GM12875 (cell line): ENCODE measurements at regions not wholly inside any gene's neighbourhood (a gene's known extent, or its start where the extent isn't known, plus 50 kb on each side); places are given as distances from the start of the nearest gene placed in this dataset.

Experiments
- H3K4me3 ChIP-seq: one replicate; pipeline ENCODE4 v1.5.1; 2011; ENCODE audit warnings: low read depth, low read length, control low read depth
- CTCF ChIP-seq: IDR thresholded peaks from 2 replicates; pipeline ENCODE4 v1.5.1; 2011; ENCODE audit warnings: low read depth, mild to moderate bottlenecking, control low read depth, inconsistent platforms, low read length, moderate library complexity, borderline replicate concordance; ENCODE audit not compliant: insufficient read depth

- TF ChIP-seq CTCF = no peak
Observed at GRCh38 chr20:48459722-48460395, 367.9 kb downstream of the PREX1 start.

GRCh38 chr20:48458601-48459385 is 369.0 kb downstream of the PREX1 start:
- H3K4me3 ChIP-seq = no peak overlapping the region
- TF ChIP-seq CTCF = no peak

More at GRCh38 chr20:48459722-48460395, 367.9 kb downstream of the PREX1 start:
- no peak overlapping the region for H3K4me3 ChIP-seq

DNA sequence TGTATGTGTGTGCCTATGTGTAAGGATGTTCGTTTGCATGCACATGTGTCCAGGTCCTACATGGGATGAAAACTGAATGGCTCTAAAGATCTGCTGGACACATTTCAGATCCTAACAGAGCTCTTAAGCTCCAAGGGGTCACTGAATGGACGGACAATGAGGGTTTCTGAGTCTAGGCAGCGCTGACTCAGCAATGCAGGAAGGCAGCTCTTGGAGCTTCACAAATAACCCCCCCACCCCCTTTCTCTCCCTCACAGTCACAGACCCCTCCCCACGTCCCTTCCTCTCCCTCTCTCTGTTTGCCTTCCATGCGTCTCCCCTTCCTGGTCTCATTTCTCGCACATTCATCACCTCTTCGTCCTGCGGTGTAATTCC is 369.8 kb downstream of the PREX1 start:
- no peak for TF ChIP-seq CTCF

GRCh38 chr20:48457193-48458002 is 370.4 kb downstream of the PREX1 start:
- H3K4me3 ChIP-seq = no peak overlapping the region
- TF ChIP-seq CTCF = no peak

More for the DNA sequence above, 369.8 kb downstream of the PREX1 start:
- no peak overlapping the region for H3K4me3 ChIP-seq

GRCh38 chr20:48456366-48457192 is 371.2 kb downstream of the PREX1 start:
- no peak for TF ChIP-seq CTCF
- no peak overlapping the region for H3K4me3 ChIP-seq

- TF ChIP-seq CTCF = no peak
- no peak overlapping the region for H3K4me3 ChIP-seq
Observed at GRCh38 chr20:48455651-48456365, 372.0 kb downstream of the PREX1 start.
